Mammary epithelial cell (primary cell): ENCODE measurements at regions not wholly inside any gene's neighbourhood (a gene's known extent, or its start where the extent isn't known, plus 50 kb on each side); places are given as distances from the start of the nearest gene placed in this dataset.

Experiments used
- CTCF ChIP-seq, 2 donors: IDR thresholded peaks in 1 of 2; conservative IDR thresholded peaks in 1 of 2; 2 replicates each; pipeline ENCODE4 v1.5.1; 2011 to 2012; ENCODE audit warnings: inconsistent platforms in 2 of 2, low read length in 2 of 2, mild to moderate bottlenecking in 2 of 2, control low read depth in 1 of 2, low read depth in 1 of 2; ENCODE audit not compliant: insufficient read depth in 1 of 2; ENCODE audit errors: extremely low read depth in 1 of 2
- EZH2 ChIP-seq: IDR thresholded peaks from 2 replicates; pipeline ENCODE4 v1.6.1; 2012; ENCODE audit warnings: low read length, inconsistent platforms, borderline replicate concordance

DNA sequence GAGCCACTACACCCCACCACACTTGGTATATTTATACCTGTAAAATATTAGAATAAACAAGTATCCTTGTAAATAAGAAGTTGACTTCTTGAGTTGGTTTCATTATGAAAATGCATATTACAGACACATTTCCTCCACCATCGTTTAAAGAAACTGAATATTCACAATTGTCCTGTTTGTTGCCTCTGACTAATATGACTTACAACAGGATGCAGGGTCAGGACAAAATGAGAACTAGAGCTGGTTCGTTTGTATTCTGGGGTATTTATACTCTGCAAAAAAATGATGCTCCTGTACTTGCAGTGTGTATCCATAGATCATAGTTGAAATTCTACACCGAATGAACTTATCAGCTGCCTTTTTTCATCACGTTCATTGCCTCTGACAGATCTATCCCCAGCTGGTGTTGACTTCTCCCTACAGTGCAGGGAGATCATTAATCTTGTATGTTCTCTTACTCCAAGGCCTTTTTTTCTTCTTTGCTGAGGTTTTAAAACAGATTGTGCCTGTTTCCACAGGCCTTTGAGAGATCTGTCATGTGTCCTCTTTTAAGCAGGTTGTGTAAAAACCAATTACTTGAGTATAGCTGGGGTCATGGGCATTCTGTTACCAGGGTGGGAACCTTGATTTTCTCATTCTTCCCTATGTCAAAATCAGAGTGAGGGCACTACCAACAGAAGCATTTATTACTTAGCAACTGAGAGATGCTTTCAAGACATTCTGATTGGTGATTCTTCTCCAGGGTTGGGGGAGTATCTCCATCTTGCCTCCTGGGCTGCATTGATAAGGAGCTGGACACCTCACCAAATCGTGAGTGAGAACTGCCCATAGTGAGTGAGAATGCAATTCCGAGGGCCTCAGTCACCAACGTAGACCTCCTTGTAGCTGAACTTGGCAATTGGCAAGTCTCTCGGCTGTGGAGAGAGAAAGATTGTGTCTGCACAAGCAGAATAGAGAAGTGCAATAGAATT, 78.8 kb upstream of the CD83 start:
- TF ChIP-seq CTCF (conservative IDR thresholded peaks at IDR 0.05 in 1 of 2, IDR thresholded peaks at IDR 0.05 in 1 of 2; ENCODE audit: extremely low read depth in 1 of 2, insufficient read depth in 1 of 2, low read depth in 1 of 2, low read length in 2 of 2) (no peak), EZH2 (no peak)
